ENCODE measurements at regions not wholly inside any gene's neighbourhood (a gene's known extent, or its start where the extent isn't known, plus 50 kb on each side); places are given as distances from the start of the nearest gene placed in this dataset.

- TF ChIP-seq, protein P1, sequence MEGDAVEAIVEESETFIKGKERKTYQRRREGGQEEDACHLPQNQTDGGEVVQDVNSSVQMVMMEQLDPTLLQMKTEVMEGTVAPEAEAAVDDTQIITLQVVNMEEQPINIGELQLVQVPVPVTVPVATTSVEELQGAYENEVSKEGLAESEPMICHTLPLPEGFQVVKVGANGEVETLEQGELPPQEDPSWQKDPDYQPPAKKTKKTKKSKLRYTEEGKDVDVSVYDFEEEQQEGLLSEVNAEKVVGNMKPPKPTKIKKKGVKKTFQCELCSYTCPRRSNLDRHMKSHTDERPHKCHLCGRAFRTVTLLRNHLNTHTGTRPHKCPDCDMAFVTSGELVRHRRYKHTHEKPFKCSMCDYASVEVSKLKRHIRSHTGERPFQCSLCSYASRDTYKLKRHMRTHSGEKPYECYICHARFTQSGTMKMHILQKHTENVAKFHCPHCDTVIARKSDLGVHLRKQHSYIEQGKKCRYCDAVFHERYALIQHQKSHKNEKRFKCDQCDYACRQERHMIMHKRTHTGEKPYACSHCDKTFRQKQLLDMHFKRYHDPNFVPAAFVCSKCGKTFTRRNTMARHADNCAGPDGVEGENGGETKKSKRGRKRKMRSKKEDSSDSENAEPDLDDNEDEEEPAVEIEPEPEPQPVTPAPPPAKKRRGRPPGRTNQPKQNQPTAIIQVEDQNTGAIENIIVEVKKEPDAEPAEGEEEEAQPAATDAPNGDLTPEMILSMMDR (IDR thresholded peaks at IDR 0.05): no peak
- TF ChIP-seq POLR2A (IDR thresholded peaks at IDR 0.05): no peak
Observed at GRCh38 chr1:233443040-233443760, 115.7 kb downstream of the MAP3K21 start.
